HepG2 (cell line): ENCODE measurements at regions not wholly inside any gene's neighbourhood (a gene's known extent, or its start where the extent isn't known, plus 50 kb on each side); places are given as distances from the start of the nearest gene placed in this dataset.

Experiments
- ATAC-seq: fragments of 200-7000 bp; cut with Tn5 transposase; 3 replicates; pipeline ENCODE4 v1.9.1; 2020; ENCODE audit warnings: mild to moderate bottlenecking, moderate library complexity
- BruUV-seq: library from RNA; stranded (reverse); fragments of 400-500 nt; replicated peaks from 2 replicates; lab custom pipeline; 2021; lab: Mats Ljungman, UMichigan
- CTCF ChIA-PET: fragments of 300-600 bp; formaldehyde crosslinking; extraction: SDS; loops from one replicate; lab custom pipeline; 2021; ENCODE audit warnings: low total read pairs, inconsistent platforms, low intra/inter-chr PET ratio; lab: Yijun Ruan, JAX
- POLR2A ChIA-PET: fragments of 350-600 bp; sonication (Branson Sonifier 250); formaldehyde crosslinking; loops from one replicate; lab custom pipeline; 2020; ENCODE audit warnings: antibody characterized with exemption, inconsistent platforms; lab: Yijun Ruan, JAX
- DNase-seq: peaks from one replicate; pipeline ENCODE4 v3.0.0-alpha.2; 2015; ENCODE audit warnings: low spot score
- FAIRE-seq: peaks from 3 replicates; lab custom pipeline; 2011; peaks lifted over from hg19 to GRCh38; lab: Jason Lieb, UNC
- H2AFZ ChIP-seq: one replicate; pipeline ENCODE4 v1.6.1; 2011; ENCODE audit warnings: low read length, inconsistent platforms
- H3K27ac ChIP-seq: fragments of 300-600 bp; 3 replicates; pipeline ENCODE4 v1.8.0; 2011; ENCODE audit warnings: mixed run types, mild to moderate bottlenecking, mixed read lengths, low read length, inconsistent platforms; ENCODE audit not compliant: insufficient read depth; ENCODE audit errors: extremely low read length
- H3K27me3 ChIP-seq, 2 experiments: fragments of 200-600 bp in 1 of 2; 2 replicates in 1 of 2; 3 replicates in 1 of 2; pipeline versions ENCODE4 v1.6.0 to v1.8.0; 2011; ENCODE audit warnings: low read length in 2 of 2, mild to moderate bottlenecking in 2 of 2, moderate library complexity in 2 of 2, inconsistent platforms in 1 of 2; ENCODE audit not compliant: insufficient read depth in 2 of 2, control insufficient read depth in 1 of 2
- H3K36me3 ChIP-seq, 2 experiments: fragments of 200-600 bp in 1 of 2; replicated peaks in 1 of 2; 2 replicates in 1 of 2; 3 replicates in 1 of 2; pipeline versions ENCODE4 v1.5.1 to v1.8.0; 2011; ENCODE audit warnings: low read length in 2 of 2, inconsistent platforms in 1 of 2; ENCODE audit not compliant: insufficient read depth in 2 of 2, control insufficient read depth in 1 of 2
- H3K4me1 ChIP-seq: 2 replicates; pipeline ENCODE4 v1.5.1; 2012; ENCODE audit warnings: low read length, inconsistent platforms; ENCODE audit not compliant: insufficient read depth
- H3K4me2 ChIP-seq: 2 replicates; pipeline ENCODE4 v1.6.0; 2011; ENCODE audit warnings: low read depth, low read length, inconsistent platforms
- H3K4me3 ChIP-seq, 3 experiments: fragments of 200-600 bp in 1 of 3; sonication (generic), shearing (Covaris generic) in 1 of 3; replicated peaks in 1 of 3; 2 replicates each; pipeline ENCODE4 v1.5.1; 2011 to 2016; ENCODE audit warnings: low read length in 3 of 3, inconsistent platforms in 2 of 3, low read depth in 2 of 3, mild to moderate bottlenecking in 2 of 3, control low read depth in 1 of 3, mixed read lengths in 1 of 3; ENCODE audit not compliant: insufficient read depth in 1 of 3
- H3K79me2 ChIP-seq: one replicate; pipeline ENCODE4 v1.6.1; 2011; ENCODE audit warnings: low read length, inconsistent platforms; ENCODE audit not compliant: insufficient read depth
- H3K9ac ChIP-seq: 2 replicates; pipeline ENCODE4 v1.6.0; 2011; ENCODE audit warnings: mild to moderate bottlenecking, low read depth, low read length, inconsistent platforms; ENCODE audit not compliant: insufficient read depth
- H3K9me3 ChIP-seq: 2 replicates; pipeline ENCODE4 v1.5.1; 2012; ENCODE audit warnings: mild to moderate bottlenecking, low read length
- H4K20me1 ChIP-seq: 2 replicates; pipeline ENCODE4 v1.6.0; 2011; ENCODE audit warnings: inconsistent platforms, mild to moderate bottlenecking, low read length, moderate library complexity; ENCODE audit not compliant: insufficient read depth
- BCL6 ChIP-seq: IDR thresholded peaks from 2 replicates; pipeline ENCODE4 v1.6.1; 2016; ENCODE audit warnings: missing genetic modification reagents, missing compliant biosample characterization
- CC2D1A ChIP-seq: sonication (generic); formaldehyde crosslinking; IDR thresholded peaks from 2 replicates; pipeline ENCODE4 v1.8.1; 2023; ENCODE audit warnings: mild to moderate bottlenecking, missing genetic modification reagents
- GPBP1L1 ChIP-seq: sonication (generic); formaldehyde crosslinking; IDR thresholded peaks from 2 replicates; pipeline ENCODE4 v1.5.0; 2020; ENCODE audit warnings: mild to moderate bottlenecking, missing genetic modification reagents
- SP2 ChIP-seq: sonication (generic); formaldehyde crosslinking; IDR thresholded peaks from 2 replicates; pipeline ENCODE4 v1.5.1; 2020; ENCODE audit warnings: mild to moderate bottlenecking, missing genetic modification reagents
- ZHX1 ChIP-seq: sonication (generic); formaldehyde crosslinking; IDR thresholded peaks from 2 replicates; pipeline ENCODE4 v1.8.1; 2022; ENCODE audit warnings: low read depth, mild to moderate bottlenecking, missing genetic modification reagents
- WGBS: methylation state at CpG from one replicate; pipeline ENCODE4 v1.1.6; 2017; ENCODE audit warnings: low lambda C conversion rate; 5-methylcytosine and 5-hydroxymethylcytosine counted together
- in situ Hi-C: cut with HindIII; loops from 2 replicates; pipeline ENCODE4 v1.10.0; 2017; ENCODE audit warnings: low pct_unique_long_range_greater_than_20kb; ENCODE audit not compliant: extremely low pct_ligation_motif_present
- intact Hi-C: fragments of 100-400 bp; cut with micrococcal nuclease; formaldehyde crosslinking; loops from one replicate; pipeline ENCODE4 v1.10.0; 2022; ENCODE audit not compliant: unreplicated experiment

GRCh38 chrY:7325531-7325930, 414.0 kb upstream of the AMELY start:
- no peaks in the 10 kb centered on the region for H4K20me1 ChIP-seq

More at GRCh38 chrY:7325531-7325930, 414.0 kb upstream of the AMELY start:
- no TSS peak for BruUV-seq
- no peak for FAIRE-seq
- no peaks in the 10 kb centered on the region for H3K9me3 ChIP-seq
- no peak for TF ChIP-seq CC2D1A (CRISPR knock-in tag)
- TF ChIP-seq SP2 (CRISPR knock-in tag), result no peak
- no peak for TF ChIP-seq ZHX1 (CRISPR knock-in tag)
- TF ChIP-seq BCL6 (CRISPR knock-in tag), result no peak
- TF ChIP-seq GPBP1L1 (CRISPR knock-in tag), result no peak
- TF ChIP-seq, all 625 proteins: peak for 0
- no peak for DNase-seq
- in situ Hi-C loops (no loop called here), intact Hi-C loops (loop anchor here (5.0 kb wide), 1 partner anchor 53 kb away; no protein-coding TSS in a partner anchor)
- Histone ChIP-seq H3K4me3 (no peak overlapping the region), H3K27me3 (no peaks in the 10 kb centered on the region), H3K27ac (no peak overlapping the region), H3K36me3 (peaks cover 2 to 3% of the 10 kb centered on the region in 2 experiments; a peak in 2 of 5 replicates), H2AFZ (no peak overlapping the region), H3K79me2 (no peaks in the 10 kb centered on the region), H3K4me1 (no peaks in the 10 kb centered on the region), H3K4me2 (no peak overlapping the region), H3K9ac (no peak overlapping the region)
- ATAC-seq, result no peak
- WGBS, result 94% methylated on average over 3 of the region's 13 CpGs
- CTCF ChIA-PET, result no interaction called here
- POLR2A ChIA-PET, result interaction anchor here (0.5 kb wide), 1 partner anchor 48 kb away, joined by 3 read pairs; no protein-coding TSS in a partner anchor
